AG04450 (cell line): ENCODE measurements at regions not wholly inside any gene's neighbourhood (a gene's known extent, or its start where the extent isn't known, plus 50 kb on each side); places are given as distances from the start of the nearest gene placed in this dataset.
A peak's percentile ranks its signal among the peaks of the same experiment; 100 is the strongest.

ENCODE experiments used
- CTCF ChIA-PET: fragments of 300-600, 350-600 bp; formaldehyde crosslinking; extraction: SDS; loops from one replicate; lab custom pipeline; 2022; ENCODE audit warnings: antibody characterized with exemption, inconsistent platforms; lab: Charles Lee
- POLR2A ChIA-PET: fragments of 350-600 bp; formaldehyde crosslinking; extraction: SDS; loops from one replicate; lab custom pipeline; 2021; ENCODE audit warnings: antibody characterized with exemption, inconsistent platforms; lab: Yijun Ruan, JAX
- DNase-seq: peaks from one replicate; pipeline ENCODE4 v3.0.0-alpha.2; 2011; ENCODE audit warnings: low read depth, low spot score
- H3K27ac ChIP-seq: one replicate; pipeline ENCODE4 v1.5.1; 2012; ENCODE audit warnings: low read depth, low read length, control low read depth
- H3K27me3 ChIP-seq: one replicate; pipeline ENCODE4 v1.6.0; 2012; ENCODE audit warnings: low read length; ENCODE audit not compliant: control insufficient read depth, insufficient read depth
- H3K4me3 ChIP-seq: 2 replicates; pipeline ENCODE4 v1.5.1; 2011; ENCODE audit warnings: mild to moderate bottlenecking, low read depth, low read length, control low read depth
- H3K9me3 ChIP-seq: 2 replicates; pipeline ENCODE4 v1.5.1; 2012; ENCODE audit warnings: low read length; ENCODE audit not compliant: control insufficient read depth, insufficient read depth
- CTCF ChIP-seq: IDR thresholded peaks from 2 replicates; pipeline ENCODE4 v1.5.1; 2011; ENCODE audit warnings: low read depth, low read length, control low read depth, inconsistent platforms

DNA sequence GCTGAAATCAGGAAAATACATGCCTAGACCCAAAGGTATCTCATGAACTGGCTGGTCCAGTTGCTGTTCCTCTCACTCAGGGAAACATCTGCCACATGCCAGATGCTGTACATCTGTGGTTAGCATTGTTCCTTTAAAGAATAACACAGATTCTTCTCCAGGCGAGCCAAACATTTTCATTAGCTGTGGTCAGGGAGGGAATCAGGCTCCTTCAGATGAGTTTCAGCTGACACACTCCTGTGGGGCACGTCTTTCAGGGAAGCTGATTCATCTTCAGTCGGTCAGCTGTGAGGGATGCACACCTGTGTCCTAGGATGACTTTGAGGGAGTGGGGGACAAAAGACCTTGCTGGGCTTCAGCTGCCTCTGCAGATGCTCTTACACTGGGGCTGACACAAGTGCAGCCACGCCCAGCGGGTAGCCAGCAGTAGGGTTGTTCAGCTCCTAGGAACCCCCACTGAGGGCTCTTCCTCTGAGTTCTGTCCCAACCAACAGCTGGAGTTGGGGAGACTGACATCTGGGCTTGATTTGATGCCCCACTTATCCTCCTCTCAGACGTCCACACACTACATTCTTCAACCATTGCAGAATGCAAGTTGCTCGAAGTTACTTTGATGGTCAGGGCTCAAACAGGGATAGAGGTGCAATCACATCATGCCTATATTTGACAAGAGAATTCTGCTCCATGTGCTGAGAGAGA, 155.0 kb downstream of the NUAK1 start:
- Histone ChIP-seq H3K4me3 (no peak overlapping the region), H3K27me3 (no peaks in the 10 kb centered on the region), H3K9me3 (no peaks in the 10 kb centered on the region), H3K27ac (peak overlapping the region; percentile 80)
- no peak for TF ChIP-seq CTCF
- ChIA-PET CTCF (interaction anchor here (1.6 kb wide), 1 partner anchor 152 kb away, joined by 4 read pairs; no protein-coding TSS in a partner anchor), POLR2A (interaction anchor here (0.6 to 1.8 kb wide), 8 partner anchors 9 to 161 kb away, joined by 3 to 12 read pairs (median 4); partner anchors contain the start of gene NUAK1)
- DNase-seq, result peak; percentile 86

- Histone ChIP-seq H3K4me3 (no peak overlapping the region), H3K27ac (no peak overlapping the region), H3K27me3 (no peaks in the 10 kb centered on the region), H3K9me3 (no peaks in the 10 kb centered on the region)
- no peak for TF ChIP-seq CTCF
- ChIA-PET CTCF (no interaction called here), POLR2A (no interaction called here)
- DNase-seq, result no peak
These were observed 153.4 kb downstream of the NUAK1 start for GRCh38 chr12:105985383-105985782.

- TF ChIP-seq CTCF, result no peak
- POLR2A ChIA-PET, result interaction anchor here (0.6 to 1.3 kb wide), 3 partner anchors 10 to 390 kb away, joined by 3 to 6 read pairs (median 5); no protein-coding TSS in a partner anchor
- H3K9me3 ChIP-seq, result no peaks in the 10 kb centered on the region
- peak overlapping the region; percentile 71 for H3K27ac ChIP-seq
- no peaks in the 10 kb centered on the region for H3K27me3 ChIP-seq
- CTCF ChIA-PET, result no interaction called here
- peak; percentile 58 for DNase-seq
- no peak overlapping the region for H3K4me3 ChIP-seq
These were observed 151.7 kb downstream of the NUAK1 start for GRCh38 chr12:105986779-105987684.

DNA sequence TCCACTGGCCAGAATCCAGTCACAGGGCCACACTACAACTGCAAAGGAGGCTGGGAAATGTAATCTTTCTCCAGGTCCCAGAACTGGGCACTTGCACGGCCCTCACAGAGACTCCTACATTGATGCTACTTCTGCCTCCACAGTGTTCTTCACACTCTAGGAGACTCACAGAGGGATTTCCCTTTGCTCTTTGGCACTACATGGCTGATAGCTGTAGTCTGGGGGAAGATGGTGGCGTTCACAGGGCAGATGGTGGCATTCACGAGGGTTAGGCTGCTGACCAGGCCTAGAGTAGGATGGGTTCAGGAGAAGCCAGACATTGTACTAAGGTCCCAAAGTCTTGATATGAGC, 151.1 kb downstream of the NUAK1 start:
- Histone ChIP-seq H3K27me3 (no peaks in the 10 kb centered on the region), H3K27ac (no peak overlapping the region), H3K4me3 (no peak overlapping the region), H3K9me3 (no peaks in the 10 kb centered on the region)
- no peak for DNase-seq
- no peak for TF ChIP-seq CTCF
- POLR2A ChIA-PET, result interaction anchor here (1.3 kb wide), 1 partner anchor 10 kb away, joined by 5 read pairs; no protein-coding TSS in a partner anchor
- CTCF ChIA-PET, result no interaction called here
